PC-9 (cell line): ENCODE measurements at regions not wholly inside any gene's neighbourhood (a gene's known extent, or its start where the extent isn't known, plus 50 kb on each side); places are given as distances from the start of the nearest gene placed in this dataset.

Experiments used
- EZH2 ChIP-seq: fragments of 200-600 bp; sonication (generic); IDR thresholded peaks from 2 replicates; pipeline ENCODE4 v1.8.0; 2017; ENCODE audit warnings: antibody characterized with exemption, low read depth
- TF ChIP-seq, protein P1 (sequence below): fragments of 200-600 bp; sonication (generic); conservative IDR thresholded peaks from 2 replicates; pipeline ENCODE4 v1.6.1; 2017; ENCODE audit warnings: mixed run types, antibody characterized with exemption, mild to moderate bottlenecking, moderate library complexity

DNA sequence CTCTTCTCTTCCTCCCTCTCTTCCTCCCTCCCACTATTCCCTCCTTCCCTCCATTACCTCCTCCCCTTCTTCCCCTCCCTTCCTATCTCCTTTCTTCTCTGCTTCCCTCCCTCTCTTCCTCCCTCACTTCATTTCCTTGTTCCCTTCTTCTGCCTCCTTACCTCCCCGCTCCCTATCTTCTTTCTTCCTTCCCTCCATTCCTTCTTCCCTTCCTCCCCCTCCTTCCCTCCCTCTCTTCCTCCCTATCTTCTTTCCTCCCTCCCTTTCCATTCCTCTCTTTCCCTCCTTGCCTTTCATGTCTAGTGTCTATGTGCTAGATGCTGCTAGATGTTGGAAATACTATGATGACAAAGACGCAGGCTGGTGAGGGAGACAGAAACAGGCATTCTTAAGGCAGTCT is 246.0 kb downstream of the TDRD15 start:
- TF ChIP-seq, protein P1, sequence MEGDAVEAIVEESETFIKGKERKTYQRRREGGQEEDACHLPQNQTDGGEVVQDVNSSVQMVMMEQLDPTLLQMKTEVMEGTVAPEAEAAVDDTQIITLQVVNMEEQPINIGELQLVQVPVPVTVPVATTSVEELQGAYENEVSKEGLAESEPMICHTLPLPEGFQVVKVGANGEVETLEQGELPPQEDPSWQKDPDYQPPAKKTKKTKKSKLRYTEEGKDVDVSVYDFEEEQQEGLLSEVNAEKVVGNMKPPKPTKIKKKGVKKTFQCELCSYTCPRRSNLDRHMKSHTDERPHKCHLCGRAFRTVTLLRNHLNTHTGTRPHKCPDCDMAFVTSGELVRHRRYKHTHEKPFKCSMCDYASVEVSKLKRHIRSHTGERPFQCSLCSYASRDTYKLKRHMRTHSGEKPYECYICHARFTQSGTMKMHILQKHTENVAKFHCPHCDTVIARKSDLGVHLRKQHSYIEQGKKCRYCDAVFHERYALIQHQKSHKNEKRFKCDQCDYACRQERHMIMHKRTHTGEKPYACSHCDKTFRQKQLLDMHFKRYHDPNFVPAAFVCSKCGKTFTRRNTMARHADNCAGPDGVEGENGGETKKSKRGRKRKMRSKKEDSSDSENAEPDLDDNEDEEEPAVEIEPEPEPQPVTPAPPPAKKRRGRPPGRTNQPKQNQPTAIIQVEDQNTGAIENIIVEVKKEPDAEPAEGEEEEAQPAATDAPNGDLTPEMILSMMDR: no peak
- no peak for TF ChIP-seq EZH2
